GM21786 (cell line): ENCODE measurements at regions not wholly inside any gene's neighbourhood (a gene's known extent, or its start where the extent isn't known, plus 50 kb on each side); places are given as distances from the start of the nearest gene placed in this dataset.
"Not testable (repeated sequence)": the region's sequence is repeated elsewhere in the genome, so short reads cannot be mapped to it uniquely, and the experiment has no call there.

Experiments
- ATAC-seq: cut with Tn5 transposase; IDR thresholded peaks from one replicate; pipeline ENCODE4 v1.9.1; 2021; ENCODE audit not compliant: unreplicated experiment

- no peak for ATAC-seq
Observed at GRCh38 chr7:16369855-16370254, 51.5 kb downstream of the CRPPA start.

GRCh38 chr7:16369309-16369708 is 52.0 kb downstream of the CRPPA start:
- ATAC-seq, result not testable (repeated sequence)

DNA sequence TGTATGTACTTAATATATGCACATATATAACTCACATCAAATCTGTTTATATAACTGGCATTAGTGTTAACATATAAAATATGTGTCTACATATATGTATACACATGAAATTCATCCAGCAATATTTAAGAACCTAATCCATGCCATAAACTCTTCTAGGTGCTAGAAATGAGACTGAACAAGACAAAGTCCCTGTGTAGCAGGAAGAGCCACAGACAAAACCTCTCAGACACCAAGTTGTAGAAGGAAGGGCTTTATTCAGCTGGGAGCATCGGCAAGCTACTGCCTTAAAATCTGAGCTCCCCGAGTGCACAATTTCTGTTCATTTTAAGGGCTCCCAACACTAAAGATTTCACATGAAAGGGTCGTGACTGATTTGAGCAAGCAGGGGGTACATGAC is 52.5 kb downstream of the CRPPA start:
- no peak for ATAC-seq

DNA sequence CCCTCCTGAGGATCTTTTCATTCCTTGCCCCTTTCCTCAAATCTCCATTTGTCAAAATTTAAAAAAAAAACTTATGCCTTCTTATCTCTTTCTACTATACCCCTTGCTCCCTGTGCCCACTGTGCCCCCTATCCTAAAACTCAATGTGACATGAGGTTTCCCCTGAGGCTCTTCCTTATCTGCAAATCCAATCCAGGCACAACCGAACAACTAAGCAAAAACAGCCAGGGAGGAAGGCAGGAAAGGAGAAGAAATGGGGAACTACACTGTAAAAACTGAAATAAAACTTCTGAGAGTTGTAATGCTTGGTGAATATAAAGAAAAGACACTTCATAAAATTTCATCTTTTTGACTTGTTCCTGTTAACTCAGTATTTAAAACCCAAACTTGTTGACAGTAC is 54.2 kb downstream of the CRPPA start:
- ATAC-seq, result no peak

DNA sequence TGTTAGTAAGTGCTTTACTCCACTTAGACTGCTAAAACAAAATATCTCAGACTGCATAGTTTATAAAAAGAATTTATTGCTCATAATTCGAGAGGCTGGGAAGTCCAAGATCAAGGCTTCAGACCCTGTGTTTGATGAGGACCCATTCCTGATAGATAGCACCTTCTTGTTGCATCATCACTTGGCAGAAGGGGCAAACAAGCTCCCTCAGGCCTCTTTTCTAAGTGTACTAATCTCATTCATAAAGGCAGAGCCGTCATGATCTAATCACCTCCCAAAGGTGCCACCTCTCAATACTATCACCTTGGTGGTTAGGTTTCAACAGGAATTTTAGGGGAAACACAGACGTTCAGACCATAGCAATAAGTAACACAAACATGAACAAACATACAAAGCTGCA is 55.4 kb downstream of the CRPPA start:
- ATAC-seq, result no peak

DNA sequence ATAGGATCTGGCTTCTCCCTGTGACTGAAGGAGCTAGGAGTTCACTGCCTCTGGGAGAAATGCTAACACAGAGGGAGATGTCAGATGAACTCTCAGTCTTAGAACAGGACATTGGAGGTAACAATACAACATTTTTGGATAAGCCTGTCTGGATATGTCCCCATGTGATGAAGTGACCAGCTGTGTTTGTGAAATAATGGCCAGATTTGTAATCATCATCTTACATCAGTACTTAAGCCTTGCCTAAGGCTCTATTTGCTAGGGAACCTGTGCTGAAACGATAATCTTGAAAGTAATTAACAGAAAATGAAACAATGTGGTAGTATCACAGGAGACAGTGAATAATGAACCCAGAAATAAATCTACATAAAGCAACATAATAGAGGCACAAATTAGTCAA is 56.2 kb downstream of the CRPPA start:
- ATAC-seq, result no peak

GRCh38 chr7:16359216-16359615 is 62.1 kb downstream of the CRPPA start:
- no peak for ATAC-seq

DNA sequence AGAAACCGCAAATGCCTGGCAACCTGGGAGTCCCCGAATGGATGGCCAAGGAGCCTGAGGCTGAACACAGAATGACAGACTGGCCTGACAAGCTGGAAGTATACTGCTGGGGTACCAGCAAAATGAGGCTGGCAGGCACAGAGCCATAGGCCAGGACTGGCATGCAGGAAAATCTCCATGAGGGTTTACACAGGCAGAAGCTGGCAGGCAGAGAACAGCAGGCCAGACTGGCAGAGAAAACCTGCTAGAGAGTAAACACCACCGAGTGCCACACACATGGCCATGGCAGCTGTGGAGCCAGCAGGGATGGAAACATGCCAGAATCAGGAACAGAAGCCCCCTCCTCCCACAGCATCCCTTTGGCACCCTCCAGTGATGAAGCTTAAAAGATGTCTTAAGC is 63.4 kb downstream of the CRPPA start:
- no peak for ATAC-seq

DNA sequence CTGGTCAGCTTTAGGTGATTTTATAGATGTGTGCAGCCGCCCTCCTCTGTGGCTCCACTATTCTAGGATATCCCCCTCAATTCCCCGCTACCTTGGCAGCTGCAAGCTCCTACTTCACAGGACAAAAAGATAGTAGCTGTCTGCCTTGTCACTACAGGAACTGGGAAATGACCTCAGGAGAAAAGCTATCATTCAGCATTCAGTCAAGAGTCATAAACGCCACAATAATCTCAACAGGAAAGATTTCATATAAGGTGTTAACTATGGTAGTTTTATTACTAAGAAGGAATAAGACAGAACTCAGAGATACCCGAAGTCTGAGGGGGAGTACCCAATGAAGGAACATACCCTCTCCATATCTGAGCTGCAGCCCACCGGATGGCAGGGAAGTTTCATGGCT is 63.9 kb downstream of the CRPPA start:
- no peak for ATAC-seq

DNA sequence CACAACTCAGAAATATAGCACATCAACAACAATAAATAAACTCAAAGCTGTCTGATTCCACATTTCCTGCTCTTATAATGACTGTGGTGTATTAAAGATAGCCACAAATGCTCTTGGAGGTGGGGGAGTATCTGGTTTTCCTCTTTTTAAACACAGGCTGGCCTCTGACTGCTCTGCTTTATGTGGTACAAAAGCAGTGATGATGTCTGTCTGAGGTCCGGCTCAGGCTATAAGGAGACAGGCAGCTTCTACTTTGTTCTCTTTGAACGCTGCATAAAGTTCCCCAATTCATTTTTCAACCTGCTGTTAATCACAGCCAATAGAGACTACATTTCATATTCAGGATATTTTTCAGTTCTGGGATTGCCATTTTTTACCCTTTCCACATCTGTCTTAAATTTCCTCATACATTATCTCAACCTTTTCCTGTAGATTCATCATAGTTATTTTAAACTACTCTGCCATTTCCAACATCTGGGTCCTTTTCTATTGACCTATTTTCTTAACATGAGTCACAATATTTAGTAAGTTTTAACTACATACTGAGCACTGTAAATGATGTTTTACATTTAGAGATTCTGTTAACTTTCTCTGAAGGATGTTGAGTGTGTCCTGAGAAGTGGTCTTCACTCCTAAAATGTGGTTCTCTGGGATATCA is 64.9 kb downstream of the CRPPA start:
- ATAC-seq, result no peak

- no peak for ATAC-seq
Observed at GRCh38 chr7:16354573-16354972, 66.8 kb downstream of the CRPPA start.

- no peak for ATAC-seq
Observed at GRCh38 chr7:16353226-16353625, 68.1 kb downstream of the CRPPA start.

GRCh38 chr7:16350634-16351033 is 70.7 kb downstream of the CRPPA start:
- ATAC-seq, result peak; percentile 71

- no peak for ATAC-seq
Observed at GRCh38 chr7:16348251-16348650, 73.1 kb downstream of the CRPPA start.

DNA sequence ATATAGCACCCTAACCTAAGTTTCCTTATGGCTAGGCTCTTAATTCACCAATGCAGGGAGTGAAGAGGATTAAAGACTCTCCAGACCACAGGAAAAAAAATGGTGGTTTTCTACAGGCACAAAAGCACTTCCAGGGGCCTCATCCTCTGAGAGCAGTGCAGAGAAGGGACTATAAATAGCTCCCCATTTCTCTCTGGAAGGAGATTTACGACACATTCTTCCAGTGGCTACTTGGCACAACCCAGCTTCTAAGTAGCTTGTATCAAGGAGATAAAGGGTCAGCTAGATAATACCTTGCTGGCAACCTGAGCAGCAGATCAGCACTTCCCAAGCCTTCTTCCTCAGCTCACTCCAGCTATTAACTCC is 73.5 kb downstream of the CRPPA start:
- no peak for ATAC-seq

GRCh38 chr7:16347066-16347826 is 74.1 kb downstream of the CRPPA start:
- no peak for ATAC-seq

- ATAC-seq, result peak; percentile 67
Observed at GRCh38 chr7:16345979-16346958, 75.1 kb downstream of the CRPPA start.

DNA sequence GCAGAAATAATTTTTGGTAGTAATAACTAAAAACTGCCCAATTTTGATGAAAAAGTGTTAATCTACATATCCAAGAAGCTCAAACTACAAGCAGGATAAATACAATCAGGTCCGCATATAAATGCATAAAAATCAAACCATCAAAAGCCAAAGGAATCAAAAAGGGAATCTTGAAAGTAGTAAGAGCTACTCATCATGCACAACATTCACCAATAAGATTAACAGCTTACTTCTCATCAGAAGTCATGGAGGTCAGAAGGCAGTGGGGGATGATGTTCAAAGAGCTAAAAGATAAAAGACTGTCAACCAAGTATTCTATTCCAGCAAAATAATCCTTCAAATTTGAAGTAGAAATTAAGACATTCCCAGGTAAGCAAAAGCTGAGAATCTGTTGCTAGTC is 76.4 kb downstream of the CRPPA start:
- no peak for ATAC-seq

- no peak for ATAC-seq
Observed at GRCh38 chr7:16343612-16344011, 77.7 kb downstream of the CRPPA start.

DNA sequence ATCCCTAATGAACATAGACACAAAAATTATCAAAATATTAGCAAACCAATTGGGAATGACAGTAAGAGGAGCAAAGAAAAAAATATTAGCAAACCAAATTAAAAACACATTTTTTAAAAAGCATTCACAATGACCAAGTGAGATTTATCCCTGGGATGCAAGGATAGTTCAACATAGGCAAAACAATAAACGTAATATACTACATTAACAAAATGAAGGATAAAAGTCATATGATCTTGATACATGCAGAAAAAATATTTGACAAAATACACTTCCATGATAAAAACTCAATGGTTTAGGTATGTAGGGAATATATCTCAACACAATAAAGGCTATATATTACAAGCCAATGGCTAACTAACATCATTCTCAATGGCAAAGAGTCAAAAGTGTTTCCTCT is 83.3 kb downstream of the CRPPA start:
- no peak for ATAC-seq

- ATAC-seq, result no peak
Observed at GRCh38 chr7:16326106-16326505, 95.2 kb downstream of the CRPPA start.

DNA sequence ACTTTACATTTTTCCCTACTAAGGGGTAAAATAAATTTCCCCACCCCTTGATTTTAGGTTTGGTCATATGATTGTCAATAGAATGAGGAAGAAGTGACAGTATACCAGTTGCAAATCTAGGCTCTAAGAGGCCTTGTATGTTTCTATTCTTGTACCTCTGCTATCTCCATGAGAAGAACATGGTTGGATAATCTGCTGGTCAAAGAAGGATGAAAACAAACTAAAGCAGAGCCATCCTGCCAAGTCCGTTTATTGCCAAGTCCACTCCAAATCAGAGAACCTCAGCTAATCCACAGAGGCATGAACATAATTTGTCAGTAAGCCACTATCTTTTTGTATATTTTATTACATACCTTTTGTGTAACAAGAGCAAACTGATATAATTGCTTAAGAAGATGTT is 98.0 kb downstream of the CRPPA start:
- ATAC-seq, result no peak
